HG03139 (cell line): ENCODE measurements at regions not wholly inside any gene's neighbourhood (a gene's known extent, or its start where the extent isn't known, plus 50 kb on each side); places are given as distances from the start of the nearest gene placed in this dataset.
"Not testable (repeated sequence)": the region's sequence is repeated elsewhere in the genome, so short reads cannot be mapped to it uniquely, and the experiment has no call there.

Experiments used
- ATAC-seq: cut with Tn5 transposase; IDR thresholded peaks from one replicate; pipeline ENCODE4 v1.9.1; 2021; ENCODE audit not compliant: unreplicated experiment

DNA sequence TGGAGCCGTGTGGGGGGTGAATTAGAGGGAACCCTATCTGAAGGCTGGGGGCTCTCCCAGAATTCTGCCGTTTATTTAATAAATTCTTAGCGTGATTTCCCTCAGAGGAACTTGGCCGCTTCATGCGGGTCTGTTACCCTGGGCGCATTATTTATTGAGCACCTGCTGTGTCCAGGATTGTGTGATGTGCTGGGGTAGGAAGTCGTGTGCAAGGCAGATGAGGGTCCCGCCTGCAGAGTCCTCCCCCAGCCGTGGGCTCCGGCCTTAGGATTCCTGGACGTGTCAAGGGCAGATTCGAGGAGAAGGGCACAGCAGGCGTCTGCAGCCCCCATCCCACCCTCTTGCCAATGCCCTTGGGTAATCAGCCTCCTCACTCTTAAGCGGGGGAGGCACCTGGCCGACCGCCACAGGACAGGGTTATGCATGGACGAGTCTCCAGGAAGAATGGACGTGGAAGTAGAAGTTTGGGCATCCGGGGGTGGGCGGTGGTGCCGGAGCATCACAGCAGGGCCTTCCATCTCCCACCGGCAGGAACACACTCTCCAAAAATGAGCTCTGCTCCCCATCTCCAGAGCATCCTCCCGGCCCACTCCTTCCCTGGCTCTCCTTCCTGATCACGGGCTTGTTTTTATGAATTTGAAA, 233.3 kb upstream of the C1orf174 start:
- no peak for ATAC-seq

DNA sequence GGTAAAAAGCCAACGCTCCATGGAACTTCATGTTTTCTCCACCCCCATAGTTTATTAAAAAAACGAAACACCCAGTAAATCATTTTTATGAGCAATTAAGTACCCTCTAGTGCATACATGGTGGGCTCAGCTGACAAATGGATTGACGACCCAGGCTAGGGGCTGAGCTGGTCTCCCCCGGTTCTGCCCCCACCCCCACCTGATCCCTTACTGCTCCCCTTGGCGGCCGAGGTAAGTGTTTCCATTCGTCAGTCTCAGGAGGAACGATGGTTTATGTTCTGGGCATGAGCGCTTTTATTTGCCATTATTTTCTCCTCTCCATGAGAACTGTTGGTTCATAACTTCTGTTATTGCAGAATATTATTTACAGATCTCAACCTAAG, 233.9 kb upstream of the C1orf174 start:
- ATAC-seq = no peak

DNA sequence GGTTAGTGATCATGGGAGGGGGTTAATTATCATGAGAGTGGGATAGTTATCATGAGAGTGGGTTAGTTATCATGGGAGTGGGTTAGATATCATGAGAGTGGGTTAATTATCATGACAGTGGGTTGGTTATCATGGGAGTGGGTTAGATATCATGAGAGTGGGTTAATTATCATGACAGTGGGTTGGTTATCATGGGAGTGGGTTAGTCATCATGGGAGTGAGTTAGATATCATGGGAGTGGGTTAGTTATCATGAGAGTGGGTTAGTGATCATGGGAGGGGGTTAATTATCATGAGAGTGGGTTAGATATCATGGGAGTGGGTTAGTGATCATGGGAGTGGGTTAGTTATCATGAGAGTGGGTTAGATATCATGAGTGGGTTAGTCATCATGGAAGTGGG, 235.8 kb upstream of the C1orf174 start:
- not testable (repeated sequence) for ATAC-seq

DNA sequence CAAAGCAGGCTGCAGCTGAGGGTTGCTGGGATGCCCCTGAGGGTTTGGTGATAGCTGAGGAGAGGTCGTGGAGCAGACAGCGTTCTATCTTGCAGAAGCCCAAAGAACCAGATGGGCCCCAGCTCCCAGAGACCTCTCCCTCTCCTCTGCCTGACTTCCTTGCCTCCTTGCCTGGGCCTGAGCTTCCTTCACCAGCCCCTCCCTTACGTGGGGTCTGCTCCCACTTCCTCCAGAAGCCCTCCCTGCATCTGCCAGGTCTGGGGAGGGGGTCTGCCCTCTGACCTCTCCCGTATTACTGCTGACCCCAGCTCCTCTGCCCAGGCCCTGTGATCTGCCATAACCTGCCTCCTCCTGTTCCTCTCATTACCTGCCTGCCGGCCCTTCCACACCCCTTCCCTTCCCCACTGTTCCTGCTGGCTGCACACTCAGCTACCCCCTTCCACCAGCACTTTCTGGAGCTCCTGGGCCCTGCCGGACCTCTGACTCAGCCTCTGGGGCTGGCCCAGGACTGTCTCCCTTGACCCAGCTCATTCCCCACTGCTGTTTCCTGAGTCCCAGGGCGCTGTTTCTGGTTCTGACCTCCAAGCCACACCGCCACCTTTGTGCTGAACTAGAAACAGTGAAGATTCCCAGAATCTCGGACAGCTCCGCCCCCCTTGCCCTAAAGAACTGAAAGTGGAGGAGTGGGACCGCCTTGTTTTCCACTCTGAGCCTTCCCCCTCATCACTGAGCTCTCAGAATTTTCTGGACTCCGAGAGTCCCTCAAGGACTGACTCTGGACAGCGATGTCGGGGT, 237.7 kb upstream of the C1orf174 start:
- ATAC-seq = no peak

DNA sequence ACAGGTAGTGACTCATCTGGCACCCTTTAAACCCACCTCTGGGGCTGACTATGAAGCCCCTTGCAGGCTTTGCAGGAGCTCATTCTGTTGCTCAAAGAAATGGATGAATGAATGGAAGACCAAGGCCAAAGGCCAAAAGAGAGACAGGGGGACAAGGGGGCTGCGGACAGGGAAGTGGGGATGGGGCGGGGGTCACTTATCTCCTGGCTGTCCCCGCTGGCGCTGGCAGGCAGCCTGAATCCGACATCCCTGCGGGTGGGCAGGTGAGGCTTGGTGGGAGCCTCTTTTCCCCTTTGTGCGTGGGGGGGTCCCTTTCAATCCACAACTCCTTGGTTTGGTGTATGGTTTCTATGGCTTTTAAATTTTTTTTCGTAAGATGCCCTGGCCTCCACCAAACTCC, 239.6 kb upstream of the C1orf174 start:
- ATAC-seq = no peak

DNA sequence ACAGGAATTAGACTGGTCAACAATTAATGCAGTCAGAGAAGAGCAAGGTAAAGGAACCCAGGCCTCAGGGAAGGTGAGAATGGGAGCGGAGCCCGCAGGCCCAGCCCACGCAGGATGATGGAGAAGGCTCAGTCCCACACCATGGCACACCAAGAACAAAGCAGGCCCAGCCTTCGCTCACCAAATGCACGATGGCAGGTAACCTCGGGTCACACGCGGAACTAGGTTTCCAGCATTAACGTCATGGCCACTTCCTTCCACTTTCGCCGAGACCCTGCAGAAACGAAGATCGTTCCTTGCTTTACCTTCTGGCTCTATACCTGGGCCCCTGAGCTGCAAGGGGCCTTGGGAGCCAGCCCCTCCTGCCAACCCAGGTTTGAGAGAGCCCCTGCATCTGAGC, 240.2 kb upstream of the C1orf174 start:
- no peak for ATAC-seq

DNA sequence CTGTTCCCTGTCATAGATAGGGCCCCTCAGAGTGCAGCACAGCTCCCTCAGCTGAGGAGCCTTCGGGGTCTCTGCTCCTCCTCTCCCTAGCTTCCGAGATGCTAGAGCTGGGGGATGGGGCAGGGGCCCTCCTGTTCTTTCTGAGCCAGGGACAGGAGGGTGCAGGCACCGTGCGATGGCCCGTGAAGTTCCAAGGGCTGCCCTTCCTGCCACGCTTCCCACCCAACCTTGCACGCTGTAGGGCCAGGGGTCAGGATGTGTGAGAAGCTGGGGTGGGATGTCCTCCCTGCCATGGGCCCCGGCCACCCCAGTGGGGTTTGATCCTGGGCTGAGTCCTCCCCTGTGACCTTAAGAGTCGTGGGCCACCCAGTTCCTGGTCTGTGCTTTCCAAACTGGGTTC, 240.7 kb upstream of the C1orf174 start:
- no peak for ATAC-seq

DNA sequence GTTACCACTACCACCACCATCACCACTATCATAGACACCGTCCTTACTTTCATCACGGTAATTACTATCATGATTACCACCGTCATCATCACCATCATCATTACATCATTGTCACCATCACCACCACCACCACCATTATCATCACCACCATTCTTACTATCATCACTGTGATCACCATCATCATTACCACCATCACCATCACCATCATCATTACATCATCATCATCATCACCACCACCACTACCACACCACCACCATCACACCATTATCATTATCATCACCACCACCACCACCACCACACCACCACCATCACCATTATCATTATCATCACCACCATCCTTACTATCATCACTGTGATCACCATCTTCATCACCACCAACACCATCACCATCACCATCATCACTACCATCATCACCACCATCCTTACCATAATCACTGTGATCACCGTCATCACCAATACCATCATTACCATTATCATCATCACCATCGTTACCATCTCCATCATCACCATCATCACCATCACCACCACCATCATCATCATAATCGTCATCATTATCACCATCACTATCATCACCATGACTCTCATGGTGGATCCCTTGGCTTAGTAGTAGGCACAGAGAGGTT, 244.4 kb upstream of the C1orf174 start:
- ATAC-seq = no peak

DNA sequence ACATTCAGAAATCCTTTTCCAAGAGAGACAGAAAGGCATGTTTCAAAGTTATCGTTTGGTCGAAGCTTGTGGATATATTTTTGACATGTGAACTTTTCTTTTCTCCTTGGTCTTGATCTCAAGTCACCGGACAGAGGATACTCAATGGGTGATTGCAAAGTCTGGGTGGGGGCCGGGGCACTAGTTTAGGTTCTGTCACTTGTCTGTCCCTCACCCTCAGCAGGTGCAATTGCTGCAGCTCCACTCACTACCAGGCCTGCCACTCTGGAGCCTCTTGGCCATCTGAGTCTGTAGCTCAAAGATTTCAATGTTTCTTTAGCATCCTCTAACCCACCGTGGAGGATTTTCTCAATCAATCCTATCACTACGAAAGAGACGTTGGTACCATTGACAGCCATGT, 246.0 kb upstream of the C1orf174 start:
- ATAC-seq = no peak

DNA sequence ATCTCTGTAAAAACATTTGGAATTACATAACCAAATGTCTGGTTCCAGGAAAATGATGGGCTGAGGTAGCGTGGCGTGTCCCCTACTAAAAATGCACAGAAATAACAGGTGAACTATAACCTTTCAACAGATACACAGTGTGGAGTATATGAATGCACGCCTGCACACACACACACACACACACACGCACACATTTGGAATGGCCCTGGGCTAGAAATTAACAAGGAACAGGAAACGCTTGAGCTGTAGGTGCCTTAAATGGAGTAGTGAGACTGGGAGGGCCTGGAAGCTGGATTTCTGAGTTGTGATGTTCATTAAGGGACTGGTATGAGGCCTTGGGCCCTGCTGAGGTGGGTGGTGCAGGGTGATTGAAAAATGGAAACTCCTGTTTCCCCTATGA, 246.5 kb upstream of the C1orf174 start:
- ATAC-seq = no peak

DNA sequence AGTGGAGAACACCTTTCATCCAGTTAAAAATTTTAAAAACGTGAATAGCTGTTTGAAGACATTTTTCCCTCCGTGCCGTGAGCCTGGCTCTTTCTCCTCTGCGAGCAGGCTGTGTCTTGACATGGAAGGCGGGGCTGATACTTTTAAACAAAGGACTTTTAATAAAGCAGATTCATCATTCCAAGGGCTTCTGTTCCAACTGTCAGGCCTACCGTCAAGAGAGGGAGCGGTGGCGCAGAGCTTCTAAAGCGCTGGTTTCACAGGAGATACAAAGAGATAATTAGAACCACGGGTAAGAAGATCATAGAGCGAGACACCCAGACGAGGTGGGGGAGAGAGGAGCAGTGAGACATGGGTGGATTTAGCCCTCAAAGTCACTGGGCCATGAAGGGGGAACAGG, 247.4 kb upstream of the C1orf174 start:
- no peak for ATAC-seq

DNA sequence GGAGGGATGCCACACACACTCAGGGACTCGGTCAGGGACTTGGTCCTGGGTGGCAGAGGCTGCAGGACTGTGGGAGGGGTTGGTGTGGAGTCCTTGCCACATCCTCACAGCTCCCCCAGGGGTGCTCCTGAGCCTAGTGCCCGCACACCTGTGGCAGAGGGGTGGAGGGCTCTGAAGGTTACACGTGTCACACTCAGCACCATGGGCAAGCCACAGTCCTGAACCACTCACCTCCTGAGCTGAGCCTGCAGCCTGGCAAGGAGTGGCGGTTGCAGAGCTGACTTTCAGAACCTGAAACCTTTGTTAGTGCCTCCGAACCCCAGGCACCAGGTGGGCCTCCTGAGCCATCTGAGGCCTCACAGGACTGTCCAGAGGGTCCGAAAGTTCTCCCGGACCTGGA, 249.2 kb upstream of the C1orf174 start:
- ATAC-seq = no peak

DNA sequence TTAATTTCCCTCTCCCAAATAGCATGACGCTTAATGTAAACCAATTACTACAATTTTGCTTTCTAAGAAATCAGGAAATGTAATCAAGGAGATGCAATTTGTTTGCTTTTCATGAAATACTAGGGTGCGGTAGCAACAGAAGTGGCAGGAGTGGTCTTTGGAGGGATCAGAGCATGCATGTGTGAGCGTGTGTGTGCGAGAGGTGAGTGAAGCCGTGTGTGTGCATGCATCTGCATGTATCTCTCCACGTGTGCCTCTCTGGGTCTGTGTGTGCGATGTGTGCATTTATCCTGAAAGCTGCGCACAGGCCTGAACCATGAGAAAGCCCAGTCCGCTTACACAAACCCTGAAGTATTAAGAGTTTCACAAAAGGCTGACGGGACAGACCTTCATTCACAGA, 249.8 kb upstream of the C1orf174 start:
- ATAC-seq = no peak

DNA sequence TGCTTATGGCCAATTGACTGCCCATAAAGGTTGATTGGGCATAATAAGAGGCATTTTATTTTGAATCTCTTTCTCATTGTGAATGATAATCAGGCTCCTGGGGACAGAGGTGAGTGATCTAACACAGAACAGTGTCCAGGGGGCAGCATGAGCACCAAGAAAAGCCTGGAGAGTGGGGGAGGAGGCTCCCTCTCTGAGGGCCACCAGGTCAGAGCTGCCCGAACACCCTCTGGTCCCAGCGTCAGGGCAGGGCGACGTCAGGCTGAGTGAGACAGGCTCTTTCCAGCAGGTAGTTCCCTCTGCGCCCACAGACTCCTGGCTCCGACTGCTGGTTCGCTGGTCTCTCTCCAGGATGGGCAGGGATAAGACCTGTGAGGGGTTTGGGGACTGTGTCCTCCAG, 250.2 kb upstream of the C1orf174 start:
- ATAC-seq = no peak

DNA sequence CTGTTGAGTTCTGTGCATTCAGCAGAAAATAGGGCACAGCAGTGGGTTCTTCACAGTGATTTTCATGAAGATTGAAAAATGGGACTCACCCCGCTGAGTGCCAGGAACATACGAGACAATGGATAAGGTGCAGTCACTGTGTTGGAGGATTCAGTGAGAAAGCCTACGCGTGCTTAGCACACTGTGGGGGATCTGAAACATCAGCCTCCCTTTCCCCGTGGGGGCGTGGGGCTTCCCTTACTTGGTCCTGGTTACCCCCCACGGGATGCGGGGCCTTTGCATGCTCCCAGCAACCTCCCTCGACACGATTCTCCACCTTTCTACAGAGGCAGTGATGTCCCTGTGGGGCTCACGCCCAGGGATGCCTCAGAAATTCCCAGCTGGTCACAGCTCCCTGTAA, 252.2 kb upstream of the C1orf174 start:
- no peak for ATAC-seq

DNA sequence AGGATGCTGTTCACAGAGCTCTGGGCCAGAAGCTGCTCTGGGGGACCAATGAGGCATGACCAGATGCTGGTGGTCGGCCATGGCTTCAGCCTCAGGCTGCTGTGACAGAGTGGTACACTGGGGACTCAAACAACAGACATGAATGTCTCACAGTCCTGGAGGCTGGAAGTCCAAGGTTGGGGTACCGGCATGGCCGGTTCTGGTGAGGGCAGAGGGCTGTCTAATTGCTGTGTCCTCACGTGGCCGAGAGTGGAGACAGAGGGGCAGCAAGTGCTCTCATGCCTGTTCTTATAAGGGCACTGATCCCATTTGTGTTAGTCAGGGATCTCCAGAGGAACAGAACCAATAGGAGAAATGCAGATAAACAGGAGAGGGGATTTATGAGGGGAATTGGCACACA, 253.5 kb upstream of the C1orf174 start:
- no peak for ATAC-seq

DNA sequence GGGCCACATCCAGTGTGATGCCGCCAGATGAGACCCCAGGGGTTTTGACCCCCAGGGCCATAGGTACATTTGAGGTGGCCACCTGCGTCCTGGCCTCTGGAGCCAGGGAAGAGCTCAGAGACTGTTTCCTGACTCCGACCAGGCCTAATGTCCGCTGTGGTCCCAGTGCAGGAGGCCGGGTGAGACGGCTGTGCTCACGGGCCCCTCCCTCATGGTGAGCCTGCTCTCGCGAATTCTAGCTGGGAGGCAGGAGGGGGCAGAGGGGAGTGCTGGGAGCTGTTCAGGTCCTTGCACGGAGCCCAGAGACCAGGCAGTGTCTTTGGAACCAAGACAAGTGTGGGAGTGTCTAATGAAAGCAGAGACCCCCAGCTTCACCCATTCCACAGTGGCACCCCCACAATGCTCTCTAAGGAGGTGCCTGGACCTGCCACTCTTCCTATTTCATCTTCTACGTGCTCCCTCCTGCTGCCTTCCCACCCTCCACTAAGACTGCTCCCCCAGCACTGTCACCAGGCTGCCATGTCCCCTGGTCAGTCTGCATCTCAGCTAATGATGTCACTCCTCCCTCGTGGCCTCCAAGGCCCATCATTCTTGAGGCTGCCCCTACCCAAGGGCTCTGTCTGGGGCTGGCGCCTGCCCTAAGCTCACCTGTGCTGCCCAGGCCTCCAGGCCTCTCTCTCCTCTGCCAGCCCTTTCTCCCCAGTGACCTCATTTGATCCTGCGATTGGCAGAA, 256.3 kb upstream of the C1orf174 start:
- ATAC-seq = no peak

DNA sequence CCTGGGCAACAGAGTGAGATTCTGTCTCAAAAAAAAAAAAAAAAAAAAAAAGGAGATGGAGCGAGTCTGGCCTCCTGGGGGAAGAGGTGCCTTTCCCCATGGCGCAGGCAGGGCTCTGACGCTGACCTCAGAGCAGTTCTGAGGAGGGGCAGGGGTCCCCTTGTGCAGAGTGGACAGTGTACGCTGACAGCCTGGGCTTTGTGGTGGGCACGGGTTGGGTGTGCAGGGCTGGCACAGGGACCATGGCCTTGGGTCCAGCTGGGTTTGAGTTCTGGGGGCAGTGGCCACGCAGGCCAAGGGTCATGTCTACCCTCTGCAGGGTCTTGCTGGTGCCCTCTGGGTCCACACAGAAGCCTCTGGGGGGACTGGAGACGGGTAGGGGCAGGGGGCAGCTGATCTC, 260.1 kb upstream of the C1orf174 start:
- no peak for ATAC-seq

DNA sequence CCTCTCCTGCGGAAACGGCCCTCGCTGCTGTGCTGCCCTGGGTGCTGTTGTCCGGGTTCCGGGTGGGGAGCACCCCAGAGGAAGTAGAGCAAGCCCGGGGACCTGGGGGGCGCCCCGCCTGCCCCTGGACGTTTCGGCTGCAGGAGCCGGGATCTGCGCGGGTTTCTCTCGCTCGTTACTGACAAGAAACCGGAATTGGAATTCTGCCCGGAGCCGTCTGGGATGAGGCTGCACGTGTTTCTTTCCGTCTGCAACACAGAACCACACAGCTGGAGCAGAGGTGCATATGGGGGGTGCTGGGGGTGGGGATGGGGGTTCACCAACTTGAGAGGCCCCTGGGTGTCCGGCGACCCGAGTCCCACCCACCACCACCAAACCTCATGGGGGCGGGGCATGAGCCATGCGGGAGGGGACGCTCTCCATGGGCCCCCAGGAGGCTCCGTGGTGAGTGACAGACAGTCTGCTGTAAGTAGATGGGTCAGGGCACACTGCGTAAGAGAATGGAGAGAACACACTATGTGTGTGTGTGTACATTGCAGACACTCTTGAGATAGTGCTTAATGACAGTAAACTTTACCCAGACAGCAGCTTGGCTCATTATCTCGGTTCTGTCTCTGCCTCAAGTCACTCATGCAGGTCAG, 261.4 kb upstream of the C1orf174 start:
- ATAC-seq = no peak

DNA sequence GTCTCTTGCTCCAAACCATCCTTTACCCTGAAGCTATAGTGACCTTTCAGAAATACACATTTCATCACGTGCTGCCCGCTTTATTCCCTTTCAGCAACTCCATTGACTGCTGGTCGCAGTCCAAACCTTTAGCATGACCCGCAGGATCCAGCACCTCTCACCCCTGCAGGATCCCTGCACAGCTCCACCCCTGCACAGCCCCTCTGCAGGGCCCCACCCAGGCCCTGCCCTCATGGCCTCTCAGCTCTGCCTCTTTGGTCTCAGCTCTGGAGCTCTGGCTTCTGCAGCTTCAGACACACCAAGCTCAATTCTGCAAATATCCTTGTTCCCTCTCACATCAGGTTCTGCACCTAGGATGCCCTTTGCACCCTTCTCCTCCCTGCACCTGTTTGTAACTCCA, 264.9 kb upstream of the C1orf174 start:
- no peak for ATAC-seq

DNA sequence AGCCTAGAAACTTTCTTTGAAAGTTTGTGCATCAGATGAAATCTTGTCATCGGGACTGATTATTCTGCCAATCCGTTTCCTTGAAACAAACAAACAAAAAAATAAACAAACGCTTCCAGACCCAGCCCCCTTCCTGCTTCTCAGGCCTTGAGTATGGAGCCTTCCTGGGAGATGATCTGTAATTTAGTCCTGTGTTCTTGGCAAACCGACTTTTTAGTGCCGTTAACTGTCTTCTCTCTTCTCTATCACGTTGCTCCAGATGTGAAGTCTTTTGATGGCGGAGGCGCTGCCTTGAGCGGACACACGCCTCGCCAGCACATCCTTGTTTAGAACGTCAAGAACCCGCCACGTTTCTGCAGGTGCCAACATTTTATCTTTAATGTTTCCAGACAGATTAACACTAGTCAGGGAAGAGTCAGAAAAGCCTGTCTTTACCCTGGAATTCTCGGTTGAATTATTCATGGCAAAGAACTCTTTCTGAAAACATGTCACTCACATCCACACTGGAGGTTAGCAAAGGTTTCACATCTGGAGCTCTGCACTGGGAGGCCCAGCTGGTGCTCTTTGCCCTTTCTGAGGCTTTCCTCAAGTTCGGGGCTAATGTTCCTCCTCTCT, 265.7 kb upstream of the C1orf174 start:
- no peak for ATAC-seq
